ENCODE measurements at regions not wholly inside any gene's neighbourhood (a gene's known extent, or its start where the extent isn't known, plus 50 kb on each side); places are given as distances from the start of the nearest gene placed in this dataset.

DNA sequence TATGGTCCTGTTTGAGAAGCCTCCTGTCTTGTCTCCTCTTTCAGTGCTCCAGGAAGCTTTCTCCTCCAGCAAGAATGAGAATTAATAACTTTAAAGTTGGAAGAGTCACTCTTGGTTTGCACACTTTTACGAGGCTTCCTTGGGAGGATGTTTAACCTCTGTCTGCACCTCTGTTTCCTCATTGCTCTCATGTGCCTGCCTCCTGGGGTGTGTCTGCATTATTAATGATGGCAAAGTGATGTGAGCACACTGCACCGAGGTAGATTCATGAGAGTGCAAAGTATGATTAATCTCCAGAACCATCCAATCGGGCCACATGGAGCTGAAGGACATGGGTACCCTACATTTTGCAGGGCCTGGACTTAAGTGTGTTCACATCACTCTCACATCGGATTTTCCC is 73.5 kb upstream of the TENM4 start:
- H3K4me3 ChIP-seq (replicated peaks in 1 of 3; ENCODE audit: insufficient read depth in 1 of 3, low read depth in 1 of 3, low read length in 3 of 3) = no peak overlapping the region
- no peaks in the 10 kb centered on the region for H3K36me3 ChIP-seq (ENCODE audit: control insufficient read depth in 2 of 2, extremely low read depth in 1 of 2, insufficient read depth in 2 of 2, low read length in 2 of 2)
- no peak overlapping the region for H2AFZ ChIP-seq (ENCODE audit: low read depth, low read length)
- TF ChIP-seq, protein P1, sequence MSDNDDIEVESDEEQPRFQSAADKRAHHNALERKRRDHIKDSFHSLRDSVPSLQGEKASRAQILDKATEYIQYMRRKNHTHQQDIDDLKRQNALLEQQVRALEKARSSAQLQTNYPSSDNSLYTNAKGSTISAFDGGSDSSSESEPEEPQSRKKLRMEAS (IDR thresholded peaks at IDR 0.05; ENCODE audit: insufficient read depth, insufficient read length) = no peak
- TF ChIP-seq POLR2A (IDR thresholded peaks at IDR 0.05; ENCODE audit: low read depth, low read length) (no peak), MYC (IDR thresholded peaks at IDR 0.05; ENCODE audit: low read depth, low read length) (no peak), POLR2AphosphoS5 (IDR thresholded peaks at IDR 0.05; ENCODE audit: insufficient read depth, low read depth, low read length) (no peak), FOS (IDR thresholded peaks at IDR 0.05; ENCODE audit: borderline replicate concordance, insufficient read depth, low read length) (no peak), EZH2 (IDR thresholded peaks at IDR 0.05; ENCODE audit: borderline replicate concordance, low read depth, low read length, severe bottlenecking) (no peak), JUN (IDR thresholded peaks at IDR 0.05; ENCODE audit: borderline replicate concordance, insufficient read depth, insufficient read length, low read depth) (no peak), GATA2 (IDR thresholded peaks at IDR 0.05; ENCODE audit: insufficient read depth, insufficient read length, low read depth, low read length) (no peak)
- TF ChIP-seq, protein P2, sequence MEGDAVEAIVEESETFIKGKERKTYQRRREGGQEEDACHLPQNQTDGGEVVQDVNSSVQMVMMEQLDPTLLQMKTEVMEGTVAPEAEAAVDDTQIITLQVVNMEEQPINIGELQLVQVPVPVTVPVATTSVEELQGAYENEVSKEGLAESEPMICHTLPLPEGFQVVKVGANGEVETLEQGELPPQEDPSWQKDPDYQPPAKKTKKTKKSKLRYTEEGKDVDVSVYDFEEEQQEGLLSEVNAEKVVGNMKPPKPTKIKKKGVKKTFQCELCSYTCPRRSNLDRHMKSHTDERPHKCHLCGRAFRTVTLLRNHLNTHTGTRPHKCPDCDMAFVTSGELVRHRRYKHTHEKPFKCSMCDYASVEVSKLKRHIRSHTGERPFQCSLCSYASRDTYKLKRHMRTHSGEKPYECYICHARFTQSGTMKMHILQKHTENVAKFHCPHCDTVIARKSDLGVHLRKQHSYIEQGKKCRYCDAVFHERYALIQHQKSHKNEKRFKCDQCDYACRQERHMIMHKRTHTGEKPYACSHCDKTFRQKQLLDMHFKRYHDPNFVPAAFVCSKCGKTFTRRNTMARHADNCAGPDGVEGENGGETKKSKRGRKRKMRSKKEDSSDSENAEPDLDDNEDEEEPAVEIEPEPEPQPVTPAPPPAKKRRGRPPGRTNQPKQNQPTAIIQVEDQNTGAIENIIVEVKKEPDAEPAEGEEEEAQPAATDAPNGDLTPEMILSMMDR (IDR thresholded peaks at IDR 0.05; ENCODE audit: extremely low read depth in 1 of 2, insufficient read depth in 1 of 2, low read depth in 1 of 2, low read length in 2 of 2) = no peak
- H3K9me1 ChIP-seq (replicated peaks; ENCODE audit: control insufficient read depth, extremely low read depth, insufficient read depth, low read length) = no peaks in the 10 kb centered on the region
- ChIA-PET POLR2A (no interaction called here), CTCF (no interaction called here)
- FAIRE-seq (no peak), DNase-seq (ENCODE audit: low read depth, low spot score) (no peak)
- H3K27me3 ChIP-seq (ENCODE audit: control insufficient read depth in 2 of 2, insufficient read depth in 2 of 2, low read length in 2 of 2) = no peaks in the 10 kb centered on the region
- no peaks in the 10 kb centered on the region for H3K4me1 ChIP-seq (ENCODE audit: control insufficient read depth, extremely low read depth, insufficient read depth, low read length)
- BruUV-seq (replicated peaks) = no TSS peak
- no peak overlapping the region for H3K9ac ChIP-seq (replicated peaks; ENCODE audit: extremely low read depth, insufficient read depth, low read length)
- H4K20me1 ChIP-seq (replicated peaks; ENCODE audit: control insufficient read depth, extremely low read depth, insufficient read depth, low read length) = no peaks in the 10 kb centered on the region
- H3K79me2 ChIP-seq (ENCODE audit: control insufficient read depth, insufficient read depth, low read length) = no peaks in the 10 kb centered on the region
- H3K9me3 ChIP-seq (replicated peaks; ENCODE audit: control insufficient read depth, insufficient read depth, low read length) = no peaks in the 10 kb centered on the region
- intact Hi-C loops (cut with micrococcal nuclease) = no loop called here
- H3K4me2 ChIP-seq (ENCODE audit: insufficient read depth, low read length) = no peak overlapping the region
- dilution Hi-C loops (cut with MboI; ENCODE audit: extremely low pct_ligation_motif_present, low sequenced_read_pairs) = no loop called here
- no peak overlapping the region for H3K27ac ChIP-seq (ENCODE audit: insufficient read depth, low read depth, low read length)
